HCT116 (cell line): ENCODE measurements at regions not wholly inside any gene's neighbourhood (a gene's known extent, or its start where the extent isn't known, plus 50 kb on each side); places are given as distances from the start of the nearest gene placed in this dataset.

Source experiments
- ATAC-seq: fragments of 200-7000 bp; cut with Tn5 transposase; 2 replicates; pipeline ENCODE4 v1.9.1; 2020; ENCODE audit warnings: mild to moderate bottlenecking, moderate library complexity
- BruUV-seq: library from RNA; stranded (reverse); fragments of 400-500 nt; replicated peaks from 2 replicates; lab custom pipeline; 2021; lab: Mats Ljungman, UMichigan
- CTCF ChIA-PET: fragments of 300-600 bp; sonication (Branson Sonifier 250); formaldehyde crosslinking; loops from one replicate; lab custom pipeline; 2021; ENCODE audit warnings: antibody characterized with exemption; lab: Charles Lee
- POLR2A ChIA-PET: fragments of 300-600, 350-600 bp; sonication (Branson Sonifier 250); formaldehyde crosslinking; loops from one replicate; lab custom pipeline; 2021; ENCODE audit warnings: antibody characterized with exemption; lab: Charles Lee
- RAD21 ChIA-PET, 2 experiments: fragments of 300-600 bp; sonication (Branson Sonifier 250); formaldehyde crosslinking; loops; one replicate each; lab custom pipeline; 2023; ENCODE audit warnings: low total read pairs in 2 of 2; ENCODE audit not compliant: uncharacterized antibody in 2 of 2, unreplicated experiment in 2 of 2, low non-redundant PET in 1 of 2; lab: Charles Lee
- DNase-seq: peaks from one replicate; pipeline ENCODE4 v3.0.0-alpha.2; 2010; ENCODE audit warnings: low read depth, low spot score
- H2AFZ ChIP-seq: fragments of 200-600 bp; shearing (Covaris generic), sonication (generic); 2 replicates; pipeline ENCODE4 v1.6.1; 2017; ENCODE audit warnings: low read depth, mixed run types, mixed read lengths, antibody characterized with exemption, low read length; ENCODE audit not compliant: poor library complexity, severe bottlenecking
- H3K27ac ChIP-seq: 2 replicates; pipeline ENCODE4 v1.5.1; 2012; ENCODE audit warnings: low read depth, low read length
- H3K27me3 ChIP-seq: fragments of 200-600 bp; sonication (generic); 2 replicates; pipeline ENCODE4 v1.6.1; 2016; ENCODE audit warnings: mixed run types, low read length, mixed read lengths; ENCODE audit not compliant: insufficient read depth
- H3K36me3 ChIP-seq, 2 experiments: fragments of 200-500 bp in 1 of 2; fragments of 200-600 bp in 1 of 2; sonication (Bioruptor generic) in 1 of 2; sonication (generic) in 1 of 2; 2 replicates each; pipeline versions ENCODE4 v1.5.1 to v1.6.1; 2014 to 2016; ENCODE audit warnings: low read length in 2 of 2, inconsistent platforms in 1 of 2, mixed read lengths in 1 of 2, mixed run types in 1 of 2; ENCODE audit not compliant: insufficient read depth in 2 of 2, control insufficient read depth in 1 of 2
- H3K4me1 ChIP-seq, 2 experiments: fragments of 200-600 bp in 1 of 2; sonication (generic) in 1 of 2; 2 replicates each; pipeline versions ENCODE4 v1.5.1 to v1.6.1; 2012 to 2017; ENCODE audit warnings: low read length in 2 of 2, inconsistent platforms in 1 of 2, mild to moderate bottlenecking in 1 of 2, mixed read lengths in 1 of 2, mixed run types in 1 of 2, moderate library complexity in 1 of 2; ENCODE audit not compliant: insufficient read depth in 2 of 2, control insufficient read depth in 1 of 2
- H3K4me2 ChIP-seq: fragments of 200-600 bp; sonication (generic); 2 replicates; pipeline ENCODE4 v1.6.1; 2017; ENCODE audit warnings: mixed run types, low read length, mixed read lengths
- H3K4me3 ChIP-seq, 2 experiments: fragments of 200-600 bp in 1 of 2; sonication (generic) in 1 of 2; replicated peaks in 1 of 2; 2 replicates each; pipeline ENCODE4 v1.5.1; 2011 to 2016; ENCODE audit warnings: low read length in 2 of 2, control low read depth in 1 of 2, low read depth in 1 of 2, mild to moderate bottlenecking in 1 of 2, mixed read lengths in 1 of 2, mixed run types in 1 of 2
- H3K79me2 ChIP-seq: fragments of 200-600 bp; sonication (generic); 2 replicates; pipeline ENCODE4 v1.6.1; 2017; ENCODE audit warnings: mild to moderate bottlenecking, mixed run types, low read length, moderate library complexity, mixed read lengths; ENCODE audit not compliant: insufficient read depth
- H3K9ac ChIP-seq: fragments of 200-600 bp; sonication (generic); 2 replicates; pipeline ENCODE4 v1.6.1; 2016; ENCODE audit warnings: low read length, mixed read lengths
- H3K9me2 ChIP-seq: fragments of 200-600 bp; sonication (generic), shearing (Covaris generic); 2 replicates; pipeline ENCODE4 v1.6.1; 2017; ENCODE audit warnings: mixed run types, mild to moderate bottlenecking, moderate library complexity; ENCODE audit not compliant: insufficient read depth
- H3K9me3 ChIP-seq, 2 experiments: fragments of 200-500 bp in 1 of 2; fragments of 200-600 bp in 1 of 2; sonication (Bioruptor generic) in 1 of 2; sonication (generic) in 1 of 2; 2 replicates each; pipeline ENCODE4 v1.6.1; 2014 to 2017; ENCODE audit warnings: low read length in 2 of 2, mixed read lengths in 2 of 2, inconsistent platforms in 1 of 2, low read depth in 1 of 2, mild to moderate bottlenecking in 1 of 2, mixed run types in 1 of 2, moderate library complexity in 1 of 2; ENCODE audit not compliant: control insufficient read depth in 1 of 2, insufficient read depth in 1 of 2
- H4K20me1 ChIP-seq: fragments of 200-600 bp; sonication (generic), shearing (Covaris generic); 2 replicates; pipeline ENCODE4 v1.6.1; 2017; ENCODE audit warnings: mixed run types, mild to moderate bottlenecking, moderate library complexity; ENCODE audit not compliant: insufficient read depth
- CEBPB ChIP-seq: IDR thresholded peaks from 2 replicates; pipeline ENCODE4 v1.6.1; 2012; ENCODE audit warnings: low read depth
- JUND ChIP-seq: IDR thresholded peaks from 2 replicates; pipeline ENCODE4 v1.6.1; 2012
- SIN3A ChIP-seq: IDR thresholded peaks from 2 replicates; pipeline ENCODE4 v1.6.1; 2012; ENCODE audit warnings: low read depth
- SRF ChIP-seq: IDR thresholded peaks from 2 replicates; pipeline ENCODE4 v1.6.1; 2012; ENCODE audit warnings: low read depth
- TCF7L2 ChIP-seq: IDR thresholded peaks from 2 replicates; pipeline ENCODE4 v1.7.0; 2011; ENCODE audit warnings: borderline replicate concordance, inconsistent platforms; ENCODE audit not compliant: insufficient read depth, insufficient read length; ENCODE audit errors: extremely low read depth
- YY1 ChIP-seq: IDR thresholded peaks from 2 replicates; pipeline ENCODE4 v1.6.1; 2011; ENCODE audit warnings: low read length, low read depth, moderate library complexity, mild to moderate bottlenecking; ENCODE audit not compliant: insufficient replicate concordance; ENCODE audit errors: extremely low read depth
- ZBTB33 ChIP-seq: IDR thresholded peaks from 2 replicates; pipeline ENCODE4 v1.6.1; 2011; ENCODE audit warnings: mild to moderate bottlenecking, low read length, moderate library complexity; ENCODE audit not compliant: insufficient replicate concordance; ENCODE audit errors: extremely low read depth
- intact Hi-C: fragments of 100-400 bp; cut with micrococcal nuclease; formaldehyde crosslinking; loops from 2 replicates; pipeline ENCODE4 v1.10.0; 2022

GRCh38 chr21:23887725-23888306 is 1719.5 kb downstream of the MRPL39 start:
- Histone ChIP-seq H3K79me2 (no peaks in the 10 kb centered on the region), H3K4me2 (no peak overlapping the region), H2AFZ (no peak overlapping the region), H3K36me3 (no peaks in the 10 kb centered on the region), H3K9ac (no peak overlapping the region), H3K27me3 (no peaks in the 10 kb centered on the region), H4K20me1 (no peaks in the 10 kb centered on the region), H3K4me3 (no peak overlapping the region), H3K9me3 (peaks cover 0 to 4% of the 10 kb centered on the region in 2 experiments; a peak in 2 of 4 replicates), H3K9me2 (no peaks in the 10 kb centered on the region), H3K4me1 (no peaks in the 10 kb centered on the region), H3K27ac (no peak overlapping the region)
- ChIA-PET CTCF (no interaction called here), POLR2A (no interaction called here), RAD21 (no interaction called here)
- TF ChIP-seq JUND (no peak), CEBPB (no peak), SIN3A (no peak), ZBTB33 (no peak), SRF (no peak), TCF7L2 (no peak), YY1 (no peak)
- intact Hi-C loops, result no loop called here
- ATAC-seq (no peak), DNase-seq (no peak)
- no TSS peak for BruUV-seq
